Posterior vena cava (tissue), 2 donors: ENCODE measurements at regions not wholly inside any gene's neighbourhood (a gene's known extent, or its start where the extent isn't known, plus 50 kb on each side); places are given as distances from the start of the nearest gene placed in this dataset.
"Not testable (repeated sequence)": the region's sequence is repeated elsewhere in the genome, so short reads cannot be mapped to it uniquely, and the experiment has no call there.

Experiments used
- DNase-seq: peaks from one replicate; pipeline ENCODE4 v3.0.0-alpha.2; 2020; ENCODE audit warnings: low spot score
- intact Hi-C, 2 donors: fragments of 100-400 bp; cut with DNase I; formaldehyde crosslinking; loops; one replicate each; pipeline versions ENCODE4 v1.14.1 to v1.14.2; 2022 to 2023
- donor health status: DM: yes; HTN: yes; CAD: no.
- donor health status: DM: yes; HTN: yes; CAD: no.

- DNase-seq: no peak
- intact Hi-C loops: no loop called here
Observed at GRCh38 chr13:38017320-38017719, 147.7 kb upstream of the TRPC4 start.

GRCh38 chr13:38013676-38014075 is 144.1 kb upstream of the TRPC4 start:
- no peak for DNase-seq
- intact Hi-C loops: no loop called here

GRCh38 chr13:38012096-38012495 is 142.5 kb upstream of the TRPC4 start:
- intact Hi-C loops: no loop called here
- no peak for DNase-seq

GRCh38 chr13:38008636-38009035 is 139.1 kb upstream of the TRPC4 start:
- no peak for DNase-seq
- intact Hi-C loops: no loop called here

- DNase-seq: no peak
Observed at GRCh38 chr13:38002606-38003005, 133.0 kb upstream of the TRPC4 start.

GRCh38 chr13:37997641-37998040 is 128.1 kb upstream of the TRPC4 start:
- intact Hi-C loops: no loop called here
- DNase-seq: no peak

More at GRCh38 chr13:38002606-38003005, 133.0 kb upstream of the TRPC4 start:
- intact Hi-C loops: no loop called here

GRCh38 chr13:37995092-37995491 is 125.5 kb upstream of the TRPC4 start:
- no peak for DNase-seq
- intact Hi-C loops: no loop called here

- no peak for DNase-seq
- intact Hi-C loops: no loop called here
Observed at GRCh38 chr13:37986811-37987210, 117.2 kb upstream of the TRPC4 start.

GRCh38 chr13:37985281-37985680 is 115.7 kb upstream of the TRPC4 start:
- intact Hi-C loops: no loop called here
- no peak for DNase-seq

GRCh38 chr13:37984357-37984756 is 114.8 kb upstream of the TRPC4 start:
- intact Hi-C loops: no loop called here
- DNase-seq: no peak

GRCh38 chr13:37981932-37982331 is 112.4 kb upstream of the TRPC4 start:
- intact Hi-C loops: no loop called here

GRCh38 chr13:37978680-37979079 is 109.1 kb upstream of the TRPC4 start:
- intact Hi-C loops: no loop called here
- DNase-seq: no peak

More at GRCh38 chr13:37981932-37982331, 112.4 kb upstream of the TRPC4 start:
- no peak for DNase-seq

GRCh38 chr13:37968555-37968954 is 99.0 kb upstream of the TRPC4 start:
- DNase-seq: no peak
- intact Hi-C loops: no loop called here

GRCh38 chr13:37966266-37966665 is 96.7 kb upstream of the TRPC4 start:
- no peak for DNase-seq
- intact Hi-C loops: no loop called here

GRCh38 chr13:37960427-37960826 is 90.9 kb upstream of the TRPC4 start:
- intact Hi-C loops: no loop called here
- DNase-seq: no peak

- intact Hi-C loops: no loop called here
- no peak for DNase-seq
Observed at GRCh38 chr13:37959284-37959683, 89.7 kb upstream of the TRPC4 start.

- DNase-seq: no peak
- intact Hi-C loops: no loop called here
Observed at GRCh38 chr13:37956536-37956935, 87.0 kb upstream of the TRPC4 start.

GRCh38 chr13:37954597-37954996 is 85.0 kb upstream of the TRPC4 start:
- DNase-seq, intact Hi-C loops: not testable (repeated sequence)

- intact Hi-C loops: no loop called here
- DNase-seq: no peak
Observed at GRCh38 chr13:37954191-37954590, 84.6 kb upstream of the TRPC4 start.

GRCh38 chr13:37953696-37954095 is 84.1 kb upstream of the TRPC4 start:
- DNase-seq: no peak
- intact Hi-C loops: no loop called here

GRCh38 chr13:37950016-37950415 is 80.4 kb upstream of the TRPC4 start:
- DNase-seq: no peak
- intact Hi-C loops: no loop called here

GRCh38 chr13:37947419-37948140 is 78.0 kb upstream of the TRPC4 start:
- DNase-seq: no peak
- intact Hi-C loops: no loop called here
